Endothelial cell of umbilical vein (primary cell): ENCODE measurements at regions not wholly inside any gene's neighbourhood (a gene's known extent, or its start where the extent isn't known, plus 50 kb on each side); places are given as distances from the start of the nearest gene placed in this dataset.

ENCODE experiments used
- BruUV-seq: library from RNA; stranded (reverse); fragments of 400-500 nt; replicated peaks from 2 replicates; lab custom pipeline; 2021; lab: Mats Ljungman, UMichigan
- CTCF ChIA-PET: fragments of 300-600, 350-600 bp; sonication (Branson Sonifier 250); formaldehyde crosslinking; loops from one replicate; lab custom pipeline; 2021; ENCODE audit warnings: antibody characterized with exemption, inconsistent platforms; lab: Charles Lee
- POLR2A ChIA-PET: fragments of 300-600, 350-600 bp; sonication (Branson Sonifier 250); formaldehyde crosslinking; loops from one replicate; lab custom pipeline; 2021; ENCODE audit warnings: antibody characterized with exemption, inconsistent platforms; lab: Charles Lee
- DNase-seq: peaks from one replicate; pipeline ENCODE4 v3.0.0-alpha.2; 2011; ENCODE audit warnings: low read depth, low spot score
- FAIRE-seq: peaks from 2 replicates; lab custom pipeline; 2011; peaks lifted over from hg19 to GRCh38; lab: Jason Lieb, UNC
- H2AFZ ChIP-seq: 2 replicates; pipeline ENCODE4 v1.6.0; 2012; ENCODE audit warnings: low read depth, low read length, control low read depth, inconsistent platforms
- H3K27ac ChIP-seq: 2 replicates; pipeline ENCODE4 v1.5.1; 2011; ENCODE audit warnings: low read depth, mild to moderate bottlenecking, control low read depth, low read length, moderate library complexity; ENCODE audit not compliant: insufficient read depth
- H3K27me3 ChIP-seq, 2 experiments: 2 replicates each; pipeline versions ENCODE4 v1.6.0 to v1.6.1; 2011; ENCODE audit warnings: low read length in 2 of 2, mixed read lengths in 1 of 2; ENCODE audit not compliant: control insufficient read depth in 2 of 2, insufficient read depth in 2 of 2
- H3K36me3 ChIP-seq, 2 experiments: 2 replicates in 1 of 2; 3 replicates in 1 of 2; pipeline ENCODE4 v1.5.1; 2011; ENCODE audit warnings: low read length in 2 of 2, mild to moderate bottlenecking in 1 of 2, moderate library complexity in 1 of 2; ENCODE audit not compliant: control insufficient read depth in 2 of 2, insufficient read depth in 2 of 2; ENCODE audit errors: extremely low read depth in 1 of 2
- H3K4me1 ChIP-seq: 3 replicates; pipeline ENCODE4 v1.5.1; 2011; ENCODE audit warnings: mild to moderate bottlenecking, low read length; ENCODE audit not compliant: control insufficient read depth, insufficient read depth; ENCODE audit errors: extremely low read depth
- H3K4me2 ChIP-seq: 2 replicates; pipeline ENCODE4 v1.6.1; 2011; ENCODE audit warnings: low read length, control low read depth, mixed read lengths; ENCODE audit not compliant: insufficient read depth
- H3K4me3 ChIP-seq, 3 experiments: fragments of 200-600 bp in 1 of 3; sonication (generic), shearing (Covaris generic) in 1 of 3; replicated peaks in 1 of 3; 2 replicates each; pipeline ENCODE4 v1.5.1; 2011 to 2016; ENCODE audit warnings: control low read depth in 3 of 3, low read length in 3 of 3, mild to moderate bottlenecking in 2 of 3, inconsistent platforms in 1 of 3, low read depth in 1 of 3, moderate library complexity in 1 of 3; ENCODE audit not compliant: insufficient read depth in 1 of 3
- H3K79me2 ChIP-seq: 2 replicates; pipeline ENCODE4 v1.6.0; 2012; ENCODE audit warnings: low read length, inconsistent platforms; ENCODE audit not compliant: control insufficient read depth, insufficient read depth
- H3K9ac ChIP-seq: replicated peaks from 2 replicates; pipeline ENCODE3; 2011; ENCODE audit warnings: low read length, control low read depth; ENCODE audit not compliant: insufficient read depth; ENCODE audit errors: extremely low read depth
- H3K9me1 ChIP-seq: replicated peaks from 3 replicates; pipeline ENCODE4 v1.6.0; 2011; ENCODE audit warnings: mild to moderate bottlenecking, low read length; ENCODE audit not compliant: control insufficient read depth, insufficient read depth; ENCODE audit errors: extremely low read depth
- H3K9me3 ChIP-seq: replicated peaks from 2 replicates; pipeline ENCODE4 v1.5.1; 2012; ENCODE audit warnings: low read length, inconsistent platforms; ENCODE audit not compliant: control insufficient read depth, insufficient read depth
- H4K20me1 ChIP-seq: replicated peaks from 2 replicates; pipeline ENCODE3; 2011; ENCODE audit warnings: mild to moderate bottlenecking, low read length; ENCODE audit not compliant: control insufficient read depth, insufficient read depth; ENCODE audit errors: extremely low read depth
- CTCF ChIP-seq, 2 donors: IDR thresholded peaks; 1 replicate in 1 of 2; 2 replicates in 1 of 2; pipeline ENCODE4 v1.5.1; 2011; ENCODE audit warnings: low read length in 2 of 2, mild to moderate bottlenecking in 2 of 2, moderate library complexity in 2 of 2, control low read depth in 1 of 2, inconsistent platforms in 1 of 2, low read depth in 1 of 2; ENCODE audit not compliant: insufficient read depth in 1 of 2; ENCODE audit errors: extremely low read depth in 1 of 2
- EZH2 ChIP-seq: IDR thresholded peaks from 2 replicates; pipeline ENCODE4 v1.6.1; 2012; ENCODE audit warnings: borderline replicate concordance, low read depth, mild to moderate bottlenecking, moderate library complexity, low read length, inconsistent platforms; ENCODE audit not compliant: severe bottlenecking
- FOS ChIP-seq: IDR thresholded peaks from 2 replicates; pipeline ENCODE4 v1.6.1; 2011; ENCODE audit warnings: mild to moderate bottlenecking, low read length, moderate library complexity, borderline replicate concordance; ENCODE audit not compliant: insufficient read depth
- GATA2 ChIP-seq: IDR thresholded peaks from 2 replicates; pipeline ENCODE4 v1.7.0; 2011; ENCODE audit warnings: low read depth, mild to moderate bottlenecking, moderate library complexity, mixed read lengths, low read length; ENCODE audit not compliant: insufficient read length, insufficient read depth
- JUN ChIP-seq: IDR thresholded peaks from 2 replicates; pipeline ENCODE4 v1.6.1; 2011; ENCODE audit warnings: borderline replicate concordance, low read depth; ENCODE audit not compliant: insufficient read length, insufficient read depth
- MAX ChIP-seq: IDR thresholded peaks from 2 replicates; pipeline ENCODE4 v1.6.1; 2011; ENCODE audit not compliant: insufficient read depth, insufficient read length
- POLR2A ChIP-seq: IDR thresholded peaks from 2 replicates; pipeline ENCODE4 v1.6.1; 2012; ENCODE audit warnings: low read depth, mild to moderate bottlenecking, control low read depth, low read length
- POLR2AphosphoS5 ChIP-seq: IDR thresholded peaks from 2 replicates; pipeline ENCODE4 v1.6.1; 2012; ENCODE audit warnings: low read depth, mild to moderate bottlenecking, control low read depth, low read length, moderate library complexity; ENCODE audit not compliant: insufficient read depth
- dilution Hi-C: fragments of 300-500 bp; cut with MboI; formaldehyde crosslinking; loops from one replicate; pipeline ENCODE4 v1.15.0; 2019; ENCODE audit warnings: low sequenced_read_pairs; ENCODE audit not compliant: extremely low pct_ligation_motif_present
- intact Hi-C: fragments of 100-400 bp; cut with micrococcal nuclease; formaldehyde crosslinking; loops from one replicate; pipeline ENCODE4 v1.10.0; 2022

GRCh38 chr5:57724836-57725235 is 242.2 kb upstream of the ACTBL2 start:
- no peak overlapping the region for H3K4me2 ChIP-seq
- no peak overlapping the region for H3K27ac ChIP-seq
- H3K9me3 ChIP-seq: no peaks in the 10 kb centered on the region
- H4K20me1 ChIP-seq: no peaks in the 10 kb centered on the region
- H2AFZ ChIP-seq: no peak overlapping the region
- H3K9ac ChIP-seq: no peak overlapping the region
- no peaks in the 10 kb centered on the region for H3K27me3 ChIP-seq
- DNase-seq: no peak
- ChIA-PET POLR2A (no interaction called here), CTCF (no interaction called here)
- H3K79me2 ChIP-seq: no peaks in the 10 kb centered on the region
- no TSS peak for BruUV-seq
- H3K4me3 ChIP-seq: no peak overlapping the region
- H3K9me1 ChIP-seq: no peaks in the 10 kb centered on the region
- FAIRE-seq: no peak
- H3K36me3 ChIP-seq: no peaks in the 10 kb centered on the region
- H3K4me1 ChIP-seq: no peaks in the 10 kb centered on the region
- dilution Hi-C loops (no loop called here), intact Hi-C loops (no loop called here)
- no peak for TF ChIP-seq FOS
- TF ChIP-seq JUN: no peak
- TF ChIP-seq MAX: no peak
- TF ChIP-seq POLR2AphosphoS5: no peak
- no peak for TF ChIP-seq CTCF (IDR thresholded peaks at IDR 0.05; ENCODE audit: extremely low read depth in 1 of 2, insufficient read depth in 1 of 2, low read depth in 1 of 2, low read length in 2 of 2)
- TF ChIP-seq GATA2: no peak
- no peak for TF ChIP-seq POLR2A
- no peak for TF ChIP-seq EZH2
